Stimulated activated CD4-positive, alpha-beta T cell treated with anti-CD3 and anti-CD28 coated beads, Interleukin-15, amount 100 ng/mL, for 24 hours (primary cell): ENCODE measurements at regions not wholly inside any gene's neighbourhood (a gene's known extent, or its start where the extent isn't known, plus 50 kb on each side); places are given as distances from the start of the nearest gene placed in this dataset.
A peak's percentile ranks its signal among the peaks of the same experiment; 100 is the strongest.

Source experiments
- DNase-seq: peaks from one replicate; pipeline ENCODE4 v3.0.0-alpha.2; 2020

DNA sequence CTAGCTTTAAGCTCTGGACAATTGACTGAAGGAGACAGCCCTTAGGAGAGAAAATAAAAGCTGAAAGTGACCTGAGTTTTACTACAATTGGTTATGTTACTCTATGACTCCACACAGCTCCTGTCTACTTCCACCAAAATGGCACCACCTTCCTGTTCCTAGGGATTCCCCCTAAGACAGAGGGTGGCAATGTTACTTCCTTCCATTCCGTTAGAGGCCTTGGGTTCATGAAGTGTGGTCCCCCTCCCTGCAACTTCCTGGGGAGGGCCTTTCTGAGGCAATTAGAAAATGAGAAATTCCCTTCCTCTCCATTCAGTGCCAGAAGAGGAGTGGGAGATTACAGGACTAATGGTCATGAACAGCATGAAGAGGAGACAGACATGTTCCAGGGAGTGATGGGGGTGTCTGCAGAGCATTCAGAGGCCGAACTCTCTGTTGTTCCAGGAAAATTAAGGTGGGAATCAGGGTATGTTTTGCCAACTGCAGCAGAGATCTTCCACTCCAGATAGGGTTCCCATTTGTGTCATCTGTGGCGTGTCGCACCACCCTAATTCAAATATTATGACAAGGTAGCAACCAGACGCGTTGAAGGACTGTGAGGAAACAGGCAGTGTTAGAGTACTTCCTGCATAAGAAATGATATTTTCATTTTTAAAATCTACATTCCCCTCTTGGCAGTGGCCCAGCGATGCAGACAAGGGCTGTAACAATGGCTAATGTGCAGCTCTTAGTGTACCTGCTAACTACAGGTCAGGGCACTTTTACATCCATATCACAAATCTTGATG, 53.1 kb upstream of the TRIM67 start:
- DNase-seq = no peak

DNA sequence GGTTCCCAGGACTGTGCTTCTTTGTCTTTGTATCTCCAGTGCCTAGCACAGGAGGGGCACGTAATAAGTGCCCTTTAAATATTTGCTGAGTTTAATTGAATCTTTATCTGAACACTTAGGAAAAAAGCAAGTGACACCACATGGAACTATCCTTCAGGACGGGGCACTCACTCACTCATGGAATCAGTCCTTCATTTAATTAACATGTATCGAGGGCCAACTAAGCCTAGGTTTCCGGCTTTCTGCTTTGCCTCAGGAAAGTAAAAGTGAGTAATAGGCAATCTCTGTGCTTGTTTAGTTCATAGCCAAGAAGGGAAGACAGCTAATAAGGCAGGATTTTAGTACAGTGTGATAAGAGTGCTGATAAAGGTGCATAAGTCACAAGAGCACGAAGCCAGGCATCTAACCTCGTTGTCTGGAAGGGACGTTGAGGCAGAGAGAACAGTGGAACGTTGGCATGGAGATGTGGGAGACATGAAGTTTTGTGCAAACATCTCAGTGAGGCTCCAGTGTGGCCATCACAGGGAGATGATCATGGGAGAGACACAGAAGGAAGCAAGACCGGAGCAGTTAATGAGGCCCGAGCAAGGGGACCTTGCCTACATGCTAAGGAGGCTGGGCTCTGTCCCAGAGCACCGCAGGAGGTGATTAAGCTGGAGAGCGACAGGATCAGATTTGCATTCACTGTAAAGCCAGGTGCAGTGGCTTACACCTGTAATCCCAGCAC, 54.1 kb upstream of the TRIM67 start:
- no peak for DNase-seq

DNA sequence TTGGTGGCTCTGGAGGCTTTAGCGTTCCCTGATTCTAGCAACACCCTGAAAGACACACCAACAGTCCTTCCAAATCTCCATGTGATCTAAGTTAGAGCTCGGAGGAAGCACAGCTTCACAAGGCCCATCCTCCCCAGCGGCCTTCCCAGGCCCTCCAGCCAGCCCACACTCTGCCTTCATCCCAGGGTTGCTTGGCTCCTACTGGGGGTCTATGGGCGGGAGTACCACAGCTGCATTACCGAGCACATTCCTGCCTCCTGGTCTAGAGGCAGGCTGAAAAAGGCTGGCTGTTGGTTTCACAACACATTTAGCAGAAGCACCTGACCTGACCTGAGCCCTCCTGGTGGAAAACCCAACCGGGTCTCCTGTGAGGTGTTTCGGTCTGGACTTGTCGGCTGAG, 54.7 kb upstream of the TRIM67 start:
- no peak for DNase-seq

DNA sequence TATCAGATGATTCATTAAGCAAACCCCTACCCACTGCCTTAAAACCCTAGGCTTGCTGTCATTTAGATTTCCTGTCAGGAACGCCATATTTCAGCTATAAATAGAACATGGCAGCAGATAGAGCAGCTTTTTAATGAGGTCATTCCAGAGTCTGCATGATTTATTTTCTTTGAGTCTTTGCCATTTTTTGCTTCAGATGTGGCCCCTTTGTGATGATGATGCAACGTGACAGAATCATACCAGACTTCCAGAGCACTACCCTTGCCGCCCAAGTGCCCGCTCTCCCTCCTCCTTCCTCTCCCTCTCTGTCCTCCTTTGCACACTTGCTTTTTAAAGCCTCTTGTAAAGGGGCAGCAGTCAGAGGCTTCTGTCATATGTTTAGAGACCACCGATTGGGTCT, 55.5 kb upstream of the TRIM67 start:
- no peak for DNase-seq

DNA sequence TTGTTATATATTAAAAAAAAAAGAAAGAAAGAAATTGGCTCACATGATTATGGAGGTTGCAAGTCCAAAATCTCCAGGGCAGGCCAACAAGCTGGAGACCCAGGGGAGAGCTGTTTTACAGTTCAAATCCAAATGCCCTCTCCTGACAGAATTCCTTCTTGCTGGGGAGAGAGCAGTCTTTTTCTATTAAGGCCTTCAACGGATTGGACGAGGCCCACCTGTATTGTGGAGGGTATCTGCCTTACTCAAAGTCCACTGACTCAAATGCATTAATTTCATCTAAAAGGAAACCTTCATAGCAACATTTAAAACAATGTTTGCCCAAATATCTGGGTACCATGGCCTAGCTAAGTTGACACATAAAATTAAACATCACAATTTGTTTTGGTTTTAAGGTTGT, 56.9 kb upstream of the TRIM67 start:
- no peak for DNase-seq

DNA sequence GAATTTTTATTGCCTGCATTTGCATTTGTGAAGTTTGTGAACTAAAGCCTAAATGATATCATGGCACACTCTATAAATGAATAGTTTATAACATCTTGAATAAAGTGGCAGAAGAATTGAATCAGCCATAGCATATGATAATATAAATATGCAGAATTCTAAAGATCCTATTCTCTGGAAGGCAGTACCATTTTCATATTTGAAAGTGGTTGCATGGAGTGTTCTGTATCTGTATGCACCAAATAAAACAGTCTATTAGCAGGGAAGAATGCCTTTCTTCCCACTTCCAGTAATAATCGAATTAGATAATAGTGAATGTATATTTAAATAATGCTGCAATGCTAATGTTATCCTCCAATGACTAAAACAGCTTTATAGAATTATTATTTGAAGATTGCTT, 57.9 kb upstream of the TRIM67 start:
- DNase-seq = no peak

DNA sequence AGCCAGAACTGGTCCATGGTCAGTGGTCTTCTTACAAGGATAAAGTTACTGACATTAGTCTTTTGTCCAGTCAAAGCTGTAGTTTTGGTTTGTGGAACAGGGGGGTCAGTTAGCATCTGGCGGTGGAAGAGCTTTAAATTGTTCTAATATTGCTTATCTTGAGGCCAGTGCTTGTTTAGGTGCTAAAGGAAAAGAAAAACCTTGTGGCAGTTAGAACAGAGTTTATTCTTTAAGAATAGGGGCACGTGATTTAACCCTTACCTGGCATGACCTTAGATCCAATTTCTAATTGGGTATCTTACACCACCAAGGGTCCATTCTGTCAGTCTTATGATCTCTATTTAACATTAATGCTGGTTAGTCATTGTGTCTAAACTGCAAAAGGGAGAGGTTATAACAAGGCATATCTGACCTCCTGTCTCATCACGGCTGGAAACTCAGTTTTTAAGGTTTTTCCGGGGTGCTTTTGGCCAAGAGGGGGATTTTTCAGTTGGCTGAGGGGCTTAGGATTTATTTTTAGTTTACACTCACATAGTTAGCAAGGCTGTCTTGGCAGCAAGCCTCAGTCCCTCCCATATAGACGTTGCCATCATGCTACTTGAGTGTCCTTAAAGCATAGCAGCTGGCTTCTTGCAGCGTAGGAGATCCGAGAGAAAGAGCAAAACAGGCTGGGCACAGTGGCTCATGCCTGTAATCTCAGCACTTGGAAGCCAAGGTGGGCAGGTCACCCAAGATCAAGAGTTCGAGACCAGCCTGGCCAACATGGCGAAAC, 60.1 kb upstream of the FAM89A start:
- DNase-seq = no peak

DNA sequence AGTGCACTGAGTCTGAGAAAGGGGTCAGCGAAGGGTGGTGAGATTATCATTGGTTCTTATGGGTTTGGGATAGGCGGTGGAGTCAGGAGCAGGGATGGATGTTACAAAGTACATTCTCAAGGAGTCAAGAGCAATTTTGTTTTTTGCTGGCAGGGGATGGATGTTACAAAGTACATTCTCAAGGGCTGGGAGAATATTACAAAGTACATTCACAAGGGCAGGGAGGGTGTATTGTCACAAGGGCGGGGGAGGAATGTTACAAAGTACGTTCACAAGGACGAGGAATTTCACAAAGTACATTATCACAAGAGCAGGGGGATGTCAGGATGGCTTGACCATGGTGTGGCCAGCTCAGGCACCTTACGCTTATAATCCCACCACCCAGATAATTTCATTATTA, 59.3 kb upstream of the FAM89A start:
- DNase-seq = no peak

DNA sequence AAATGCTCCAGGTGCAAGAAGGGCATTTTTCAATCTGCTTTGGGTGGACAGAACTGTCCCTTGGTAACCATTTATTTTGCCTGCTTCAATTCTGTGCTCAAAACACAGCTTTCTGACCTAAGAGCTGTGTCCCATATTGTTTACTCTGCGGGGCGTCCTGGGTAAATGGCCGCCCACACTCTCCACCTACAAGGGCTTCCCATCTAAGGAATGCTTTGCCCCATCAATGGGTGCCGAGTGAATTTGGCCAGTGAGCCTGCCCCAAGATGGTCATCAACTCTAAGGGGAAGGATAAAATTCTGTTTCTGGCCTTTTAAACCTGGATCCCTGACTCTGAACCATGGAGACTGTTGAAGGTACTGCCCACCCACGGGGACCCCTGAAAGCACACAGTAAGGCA, 55.5 kb upstream of the FAM89A start:
- no peak for DNase-seq

DNA sequence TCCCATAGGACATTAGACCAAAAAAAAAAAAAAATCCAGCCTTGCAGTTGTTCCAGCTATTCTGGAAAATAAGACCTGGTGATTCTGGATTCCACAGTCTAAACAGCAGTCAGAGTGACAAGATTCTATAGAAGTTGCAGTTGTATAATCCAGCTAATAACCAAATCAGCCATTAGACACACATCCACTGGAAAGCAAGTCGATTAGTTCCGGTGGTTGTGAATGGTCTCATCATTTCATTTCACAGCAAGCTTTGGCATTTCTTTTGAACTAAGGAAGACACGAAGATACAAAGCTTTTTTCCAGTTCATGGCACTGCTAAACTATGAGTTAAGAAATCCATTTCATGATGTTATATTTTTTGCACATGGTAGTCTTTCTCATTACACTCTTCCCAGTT, 54.4 kb upstream of the FAM89A start:
- no peak for DNase-seq

DNA sequence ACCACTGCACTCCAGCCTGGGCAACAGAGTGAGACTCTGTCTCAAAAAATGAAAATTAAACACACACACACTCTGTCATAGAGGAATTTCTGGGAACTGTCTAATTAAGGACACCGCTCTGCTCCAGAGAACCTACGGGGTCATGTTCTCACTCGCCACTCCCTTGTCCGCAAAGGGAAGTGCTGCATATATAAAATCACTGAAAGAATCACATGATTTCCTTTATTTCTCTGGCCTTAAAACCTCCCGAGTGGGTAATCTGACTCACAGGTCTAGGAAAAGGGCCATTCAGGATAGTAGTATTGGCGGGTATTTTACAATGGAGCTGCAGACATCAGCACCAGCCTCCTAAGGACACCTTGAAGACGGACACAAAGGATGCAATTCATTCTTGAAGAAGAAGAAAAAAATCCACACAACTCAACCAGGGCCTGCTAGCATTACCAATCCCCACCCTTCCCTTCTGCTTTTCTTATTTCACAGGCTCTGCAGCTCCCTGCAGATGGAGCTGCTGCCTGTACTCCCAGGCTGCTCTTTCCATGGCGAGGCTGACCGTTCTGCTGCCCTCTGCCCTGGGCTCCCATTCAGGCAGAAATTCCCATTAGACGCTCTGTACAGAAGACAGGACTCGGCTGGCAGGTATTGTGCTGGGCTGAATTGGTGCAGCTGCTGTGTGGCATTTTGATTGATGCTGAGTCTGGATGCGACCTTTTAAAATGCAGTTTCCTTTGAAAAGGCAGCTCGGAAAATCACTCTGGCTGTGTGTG, 53.3 kb upstream of the FAM89A start:
- DNase-seq = no peak

DNA sequence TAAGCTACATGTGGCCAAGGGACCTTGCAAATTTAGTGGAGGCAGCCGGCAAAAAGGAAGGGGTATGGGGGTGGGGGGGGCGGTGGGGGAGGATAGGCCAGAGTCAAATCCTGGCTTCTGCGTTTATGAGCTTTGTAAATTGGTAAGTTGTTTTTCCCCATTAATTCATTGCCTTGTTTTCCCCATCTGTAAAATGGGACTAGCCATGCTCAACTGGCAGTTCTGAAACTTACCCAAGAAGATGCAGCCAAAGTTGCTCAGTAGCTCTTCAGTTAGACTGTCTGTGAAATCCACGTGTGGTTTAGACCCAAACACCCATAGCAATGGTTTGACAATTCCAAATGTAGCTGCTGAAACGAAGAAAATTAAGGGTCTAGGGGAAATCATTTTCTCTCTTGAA, 52.3 kb upstream of the FAM89A start:
- DNase-seq = no peak

DNA sequence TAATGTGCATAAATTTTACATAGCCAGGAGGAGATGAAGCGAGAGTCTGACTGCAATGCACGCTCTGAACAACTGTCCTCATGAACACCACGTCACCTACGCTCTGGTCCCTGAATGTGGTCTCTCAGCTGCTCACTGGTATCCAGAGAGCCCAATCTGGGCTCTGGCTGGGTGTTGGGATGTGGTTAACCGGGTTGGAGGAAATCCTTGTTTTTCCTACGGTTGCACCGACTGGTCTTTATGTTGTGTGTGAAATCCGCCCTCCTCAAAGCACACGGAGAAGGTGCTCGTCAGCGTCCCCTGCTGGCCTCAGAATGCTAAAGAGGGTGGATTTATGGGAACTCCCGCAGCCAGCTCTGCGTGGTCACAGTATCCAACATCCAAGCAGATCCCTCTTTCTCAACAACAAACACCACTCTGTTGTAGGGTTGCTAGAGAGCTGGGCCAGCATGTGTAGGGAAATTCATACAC, 51.8 kb upstream of the FAM89A start:
- peak; percentile 56 for DNase-seq

DNA sequence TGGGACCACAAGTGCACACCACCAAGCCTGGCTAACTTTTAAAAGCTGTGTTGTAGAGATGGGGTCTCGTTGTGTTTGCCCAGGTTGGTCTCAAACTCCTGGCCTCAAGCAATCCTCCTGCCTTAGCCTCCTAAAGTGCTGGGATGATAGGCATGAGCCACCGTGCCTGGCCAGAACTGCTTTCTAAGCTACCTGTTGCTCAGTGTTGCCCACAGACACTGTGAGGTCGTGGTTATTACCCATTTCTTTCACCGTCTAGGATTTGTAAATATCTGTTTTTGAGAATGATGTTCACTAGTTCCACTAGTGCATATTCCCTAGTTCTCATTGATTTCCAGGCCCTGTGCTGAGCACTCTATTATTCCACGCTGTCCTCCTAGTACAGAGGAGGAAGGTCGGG, 51.4 kb upstream of the FAM89A start:
- DNase-seq = no peak
